ENCODE measurements at regions not wholly inside any gene's neighbourhood (a gene's known extent, or its start where the extent isn't known, plus 50 kb on each side); places are given as distances from the start of the nearest gene placed in this dataset.

DNA sequence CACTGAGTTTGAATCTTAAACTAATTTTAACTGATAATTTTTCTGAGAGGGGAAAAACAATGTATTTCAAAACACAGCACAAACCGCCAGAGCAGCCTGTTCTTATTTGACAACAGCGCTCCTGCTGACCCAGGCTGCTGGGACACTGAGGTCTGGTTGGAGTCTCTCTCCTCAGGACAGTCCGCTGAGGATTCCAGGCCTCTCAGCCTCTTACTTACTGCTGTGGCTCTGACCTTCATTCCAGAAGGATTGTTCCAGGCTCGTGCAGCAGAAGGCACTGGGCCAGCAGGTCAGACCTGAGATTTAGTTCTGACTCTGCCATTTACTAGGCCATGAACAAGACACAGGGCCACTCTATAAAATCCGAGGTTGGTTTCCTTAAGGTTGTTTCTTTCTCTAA lies 393.6 kb downstream of the TDRD3 start:
- no peak for DNase-seq (ENCODE audit: extremely low spot score)
- ChIA-PET POLR2A (no interaction called here), CTCF (no interaction called here)
- TF ChIP-seq, protein P1, sequence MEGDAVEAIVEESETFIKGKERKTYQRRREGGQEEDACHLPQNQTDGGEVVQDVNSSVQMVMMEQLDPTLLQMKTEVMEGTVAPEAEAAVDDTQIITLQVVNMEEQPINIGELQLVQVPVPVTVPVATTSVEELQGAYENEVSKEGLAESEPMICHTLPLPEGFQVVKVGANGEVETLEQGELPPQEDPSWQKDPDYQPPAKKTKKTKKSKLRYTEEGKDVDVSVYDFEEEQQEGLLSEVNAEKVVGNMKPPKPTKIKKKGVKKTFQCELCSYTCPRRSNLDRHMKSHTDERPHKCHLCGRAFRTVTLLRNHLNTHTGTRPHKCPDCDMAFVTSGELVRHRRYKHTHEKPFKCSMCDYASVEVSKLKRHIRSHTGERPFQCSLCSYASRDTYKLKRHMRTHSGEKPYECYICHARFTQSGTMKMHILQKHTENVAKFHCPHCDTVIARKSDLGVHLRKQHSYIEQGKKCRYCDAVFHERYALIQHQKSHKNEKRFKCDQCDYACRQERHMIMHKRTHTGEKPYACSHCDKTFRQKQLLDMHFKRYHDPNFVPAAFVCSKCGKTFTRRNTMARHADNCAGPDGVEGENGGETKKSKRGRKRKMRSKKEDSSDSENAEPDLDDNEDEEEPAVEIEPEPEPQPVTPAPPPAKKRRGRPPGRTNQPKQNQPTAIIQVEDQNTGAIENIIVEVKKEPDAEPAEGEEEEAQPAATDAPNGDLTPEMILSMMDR (IDR thresholded peaks at IDR 0.05; ENCODE audit: control extremely low read depth, extremely low read depth, low read depth, missing control alignments): no peak

DNA sequence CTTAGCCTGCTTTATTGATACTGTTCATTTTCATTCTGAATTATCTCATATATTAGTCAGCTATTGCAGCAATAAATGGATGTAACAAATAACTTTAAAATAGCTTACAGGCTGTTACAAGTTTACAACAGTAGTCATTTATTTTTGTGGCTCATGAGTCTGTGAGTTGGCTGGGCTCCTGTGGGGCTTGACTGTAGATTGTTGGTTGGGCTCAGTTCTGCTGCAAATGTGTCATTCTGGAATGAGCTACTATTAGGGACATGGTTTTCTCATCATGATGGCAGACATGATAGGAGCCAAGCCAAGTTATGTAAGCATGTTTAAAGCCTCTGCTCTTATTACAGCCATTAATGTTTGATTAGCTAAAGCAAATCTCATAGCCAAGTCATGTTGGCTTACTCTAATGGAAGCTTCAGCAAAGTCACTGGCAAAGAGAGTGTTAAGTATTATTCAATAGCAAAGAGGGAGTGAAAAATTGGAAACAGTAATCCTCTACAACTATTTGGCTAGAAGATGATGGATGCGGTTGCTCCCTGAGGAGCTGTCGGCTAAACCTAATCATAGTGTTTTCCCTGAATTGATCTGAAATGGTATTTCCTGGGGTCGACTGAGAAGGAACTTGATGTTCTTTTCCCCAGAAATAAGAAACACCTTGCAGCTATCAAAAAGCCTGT lies 391.3 kb downstream of the TDRD3 start:
- CTCF ChIA-PET: no interaction called here
- TF ChIP-seq, protein P1 (IDR thresholded peaks at IDR 0.05; ENCODE audit: control extremely low read depth, extremely low read depth, low read depth, missing control alignments): no peak
- POLR2A ChIA-PET: no interaction called here
- DNase-seq (ENCODE audit: extremely low spot score): no peak

DNA sequence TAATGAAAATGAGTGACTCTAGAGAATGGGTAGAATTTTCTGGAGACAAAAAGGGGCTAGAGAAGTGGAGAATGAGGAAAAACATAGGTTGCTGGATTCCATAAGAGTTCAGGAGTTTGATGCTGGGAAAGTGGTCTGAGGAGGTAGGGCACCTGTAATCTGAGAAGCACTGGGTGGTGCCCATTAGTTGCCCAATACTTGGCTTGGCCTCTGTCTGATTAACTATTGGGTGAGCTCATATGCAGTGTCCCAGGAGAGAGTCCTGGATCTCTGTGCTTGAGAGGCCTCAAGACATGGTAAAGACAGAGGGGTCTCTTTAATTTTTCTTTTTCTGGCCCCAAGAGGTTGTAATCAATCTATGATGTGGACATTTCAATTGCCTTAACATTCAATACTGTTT lies 390.1 kb downstream of the TDRD3 start:
- no peak for DNase-seq (ENCODE audit: extremely low spot score)
- POLR2A ChIA-PET: no interaction called here
- CTCF ChIA-PET: no interaction called here
- TF ChIP-seq, protein P1 (IDR thresholded peaks at IDR 0.05; ENCODE audit: control extremely low read depth, extremely low read depth, low read depth, missing control alignments): no peak

DNA sequence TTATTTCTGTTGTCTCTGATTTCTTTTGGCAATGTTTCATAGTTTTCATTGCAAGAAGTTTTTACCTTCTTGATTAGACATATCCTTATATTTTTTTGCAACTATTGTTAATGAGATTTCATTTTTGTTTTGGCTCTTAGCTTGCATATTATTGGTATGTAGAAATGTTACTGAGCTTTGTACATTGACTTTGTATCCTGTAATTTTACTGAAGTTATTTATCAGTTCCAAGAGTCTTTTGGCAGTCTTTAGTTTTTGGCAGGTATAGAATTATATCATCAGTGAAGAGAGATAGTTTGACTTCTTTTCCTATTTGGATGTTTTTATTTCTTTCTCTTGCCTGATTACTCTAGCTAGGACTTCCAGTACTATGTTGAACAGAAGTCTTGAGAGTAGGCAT lies 375.7 kb downstream of the TDRD3 start:
- ChIA-PET POLR2A (no interaction called here), CTCF (no interaction called here)
- TF ChIP-seq, protein P1 (IDR thresholded peaks at IDR 0.05; ENCODE audit: control extremely low read depth, extremely low read depth, low read depth, missing control alignments): no peak
- no peak for DNase-seq (ENCODE audit: extremely low spot score)

DNA sequence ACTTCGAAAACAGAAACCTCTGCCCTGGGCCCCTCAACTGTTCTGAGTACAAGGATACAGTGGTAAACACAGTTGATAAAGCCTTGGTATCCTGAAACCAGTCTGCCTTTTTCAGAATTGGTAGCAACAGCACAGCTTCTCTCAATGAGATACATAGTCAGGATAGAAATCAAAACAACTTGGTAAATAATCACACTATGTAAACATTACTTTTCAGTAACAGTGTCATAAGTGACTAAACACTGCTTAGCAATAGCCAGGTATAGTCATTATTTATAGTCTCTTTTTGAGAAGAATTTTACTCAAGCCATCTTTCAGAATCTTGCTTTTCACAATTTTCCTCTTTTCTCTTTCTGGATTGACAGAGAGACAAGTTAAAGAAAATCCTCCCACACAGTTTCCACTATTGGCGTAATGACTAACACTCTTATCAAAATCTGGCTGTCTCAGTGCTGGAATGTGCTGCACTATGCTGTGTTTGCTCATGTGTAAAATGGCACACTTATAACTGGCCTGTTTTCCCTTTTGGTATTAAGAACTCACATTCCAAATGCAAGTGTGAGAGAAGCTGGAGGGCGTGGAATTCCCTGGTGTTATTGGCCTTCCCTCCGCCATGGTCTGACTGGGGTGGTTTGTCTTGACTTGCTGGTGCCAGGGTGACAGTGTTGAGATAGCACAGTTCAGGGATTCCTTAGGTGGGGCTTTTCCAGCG lies 368.8 kb downstream of the TDRD3 start:
- no peak for DNase-seq (ENCODE audit: extremely low spot score)
- CTCF ChIA-PET: no interaction called here
- POLR2A ChIA-PET: no interaction called here
- TF ChIP-seq, protein P1 (IDR thresholded peaks at IDR 0.05; ENCODE audit: control extremely low read depth, extremely low read depth, low read depth, missing control alignments): no peak

DNA sequence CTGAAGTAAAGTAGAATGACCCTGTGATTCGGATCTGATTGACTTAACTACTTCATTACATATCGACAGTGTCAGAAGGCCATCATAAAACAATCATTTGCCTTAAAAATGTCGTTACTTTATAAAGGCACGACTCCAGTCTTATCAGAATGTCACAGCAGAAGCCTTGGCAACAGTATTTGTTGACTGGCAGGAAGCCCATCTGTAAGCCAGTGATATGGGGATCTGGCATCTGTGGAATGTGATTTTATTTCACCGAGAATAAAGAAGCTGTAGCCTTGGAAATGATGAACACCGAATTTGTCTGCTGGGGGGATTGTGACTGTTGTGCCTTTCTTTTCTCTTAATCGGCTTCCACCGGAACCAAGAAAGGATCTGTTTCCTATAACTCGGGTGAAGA lies 362.5 kb downstream of the TDRD3 start:
- DNase-seq (ENCODE audit: extremely low spot score): no peak
- ChIA-PET POLR2A (no interaction called here), CTCF (no interaction called here)
- TF ChIP-seq, protein P1 (IDR thresholded peaks at IDR 0.05; ENCODE audit: control extremely low read depth, extremely low read depth, low read depth, missing control alignments): no peak

All from GM10248 (cell line).